HepG2 (cell line): ENCODE measurements at regions not wholly inside any gene's neighbourhood (a gene's known extent, or its start where the extent isn't known, plus 50 kb on each side); places are given as distances from the start of the nearest gene placed in this dataset.

Experiments
- ETV6 ChIP-seq: sonication (generic); formaldehyde crosslinking; conservative IDR thresholded peaks from 2 replicates; pipeline ENCODE4 v1.4.0; 2020; ENCODE audit warnings: missing genetic modification reagents
- FOSL1 ChIP-seq: sonication (generic); formaldehyde crosslinking; IDR thresholded peaks from 2 replicates; pipeline ENCODE4 v1.9.0; 2021; ENCODE audit warnings: missing genetic modification reagents, borderline replicate concordance
- POLR2A ChIP-seq, 2 experiments: IDR thresholded peaks; 2 replicates each; pipeline ENCODE4 v1.6.1; 2011; ENCODE audit warnings: low read depth in 2 of 2, low read length in 2 of 2, mild to moderate bottlenecking in 1 of 2, moderate library complexity in 1 of 2; ENCODE audit not compliant: insufficient read depth in 1 of 2
- POLR2AphosphoS5 ChIP-seq: IDR thresholded peaks from 2 replicates; pipeline ENCODE4 v1.6.1; 2012; ENCODE audit warnings: low read depth, low read length
- YY1 ChIP-seq: IDR thresholded peaks from 2 replicates; pipeline ENCODE4 v1.6.1; 2011; ENCODE audit warnings: low read length, low read depth, moderate library complexity, mild to moderate bottlenecking; ENCODE audit not compliant: insufficient read depth, insufficient replicate concordance

- TF ChIP-seq ETV6 (CRISPR knock-in tag): no peak
- no peak for TF ChIP-seq YY1
- TF ChIP-seq FOSL1: no peak
- no peak for TF ChIP-seq POLR2AphosphoS5
- no peak for TF ChIP-seq POLR2A (IDR thresholded peaks at IDR 0.05; ENCODE audit: insufficient read depth in 1 of 2, low read depth in 2 of 2, low read length in 2 of 2)
Measured at GRCh38 chr9:83133316-83133715, 70.4 kb upstream of the RASEF start.
